Mesenchymal stem cell (in vitro differentiated cells and primary cell): ENCODE measurements at regions not wholly inside any gene's neighbourhood (a gene's known extent, or its start where the extent isn't known, plus 50 kb on each side); places are given as distances from the start of the nearest gene placed in this dataset.

Experiments used
- DNase-seq: peaks from one replicate; pipeline ENCODE4 v3.0.0-alpha.2; 2013
- H2AFZ ChIP-seq: one replicate; pipeline ENCODE4 v1.6.1; 2013; ENCODE audit warnings: low read depth, mild to moderate bottlenecking, control low read depth, inconsistent platforms, low read length, moderate library complexity
- H2AK5ac ChIP-seq: 2 replicates; pipeline ENCODE4 v1.6.1; 2013; ENCODE audit warnings: low read length, moderate library complexity, mild to moderate bottlenecking, inconsistent platforms; ENCODE audit not compliant: severe bottlenecking
- H2BK120ac ChIP-seq: one replicate; pipeline ENCODE4 v1.6.1; 2013; ENCODE audit warnings: low read depth, mild to moderate bottlenecking, inconsistent platforms, low read length, moderate library complexity
- H2BK12ac ChIP-seq, 2 experiments: one replicate each; pipeline ENCODE4 v1.6.1; 2013; ENCODE audit warnings: inconsistent platforms in 2 of 2, low read length in 2 of 2, mild to moderate bottlenecking in 2 of 2, moderate library complexity in 2 of 2, control low read depth in 1 of 2
- H2BK15ac ChIP-seq: one replicate; pipeline ENCODE4 v1.6.1; 2013; ENCODE audit warnings: mild to moderate bottlenecking, low read depth, inconsistent platforms; ENCODE audit not compliant: poor library complexity, severe bottlenecking
- H2BK5ac ChIP-seq: 2 replicates; pipeline ENCODE4 v1.6.1; 2013; ENCODE audit warnings: low read depth, mild to moderate bottlenecking, low read length, control low read depth, inconsistent platforms; ENCODE audit not compliant: poor library complexity, severe bottlenecking
- H3K14ac ChIP-seq, 2 experiments: one replicate each; pipeline ENCODE4 v1.6.1; 2013; ENCODE audit warnings: inconsistent platforms in 2 of 2, low read length in 2 of 2, control low read depth in 1 of 2, mild to moderate bottlenecking in 1 of 2, moderate library complexity in 1 of 2
- H3K18ac ChIP-seq, 2 experiments: one replicate each; pipeline ENCODE4 v1.6.1; 2013; ENCODE audit warnings: inconsistent platforms in 2 of 2, low read length in 2 of 2, control low read depth in 1 of 2, low read depth in 1 of 2, mild to moderate bottlenecking in 1 of 2
- H3K23ac ChIP-seq, 2 experiments: one replicate each; pipeline ENCODE4 v1.6.1; 2013; ENCODE audit warnings: inconsistent platforms in 2 of 2, low read length in 2 of 2, mild to moderate bottlenecking in 2 of 2, moderate library complexity in 2 of 2, control low read depth in 1 of 2
- H3K27ac ChIP-seq: 2 replicates; pipeline ENCODE4 v1.5.1; 2013; ENCODE audit warnings: mild to moderate bottlenecking, moderate library complexity, low read length, control low read depth, inconsistent platforms; ENCODE audit not compliant: poor library complexity, severe bottlenecking
- H3K27me3 ChIP-seq, 2 experiments: 2 replicates each; pipeline versions ENCODE4 v1.6.1 to v1.7.0; 2013; ENCODE audit warnings: low read length in 2 of 2, mild to moderate bottlenecking in 2 of 2, moderate library complexity in 2 of 2, control low read depth in 1 of 2, inconsistent platforms in 1 of 2; ENCODE audit not compliant: control insufficient read depth in 1 of 2, insufficient read depth in 1 of 2
- H3K36me3 ChIP-seq, 2 experiments: 2 replicates each; pipeline versions ENCODE4 v1.6.1 to v1.7.0; 2013; ENCODE audit warnings: low read length in 2 of 2, control low read depth in 1 of 2, inconsistent platforms in 1 of 2, low read depth in 1 of 2, mild to moderate bottlenecking in 1 of 2; ENCODE audit not compliant: insufficient read depth in 2 of 2, control insufficient read depth in 1 of 2
- H3K4ac ChIP-seq, 2 experiments: one replicate each; pipeline ENCODE4 v1.6.1; 2013; ENCODE audit warnings: inconsistent platforms in 2 of 2, low read length in 2 of 2, mild to moderate bottlenecking in 2 of 2, moderate library complexity in 2 of 2, control low read depth in 1 of 2, low read depth in 1 of 2
- H3K4me1 ChIP-seq: 2 replicates; pipeline ENCODE4 v1.6.1; 2013; ENCODE audit warnings: low read depth, low read length, control low read depth; ENCODE audit not compliant: control insufficient read depth, insufficient read depth
- H3K4me2 ChIP-seq: 2 replicates; pipeline ENCODE4 v1.6.1; 2013; ENCODE audit warnings: low read length, mild to moderate bottlenecking, inconsistent platforms; ENCODE audit not compliant: poor library complexity, severe bottlenecking
- H3K4me3 ChIP-seq, 2 experiments: 2 replicates each; pipeline versions ENCODE4 v1.5.1 to v1.7.0; 2013; ENCODE audit warnings: low read length in 2 of 2, mild to moderate bottlenecking in 2 of 2, control low read depth in 1 of 2, low read depth in 1 of 2; ENCODE audit not compliant: insufficient read depth in 1 of 2
- H3K79me1 ChIP-seq: replicated peaks from 2 replicates; pipeline ENCODE4 v1.6.1; 2013; ENCODE audit warnings: mild to moderate bottlenecking, control low read depth, low read length, inconsistent platforms; ENCODE audit not compliant: poor library complexity, severe bottlenecking
- H3K9ac ChIP-seq: 2 replicates; pipeline ENCODE4 v1.7.0; 2013; ENCODE audit warnings: mild to moderate bottlenecking, low read length, moderate library complexity
- H3K9me3 ChIP-seq: 2 replicates; pipeline ENCODE4 v1.7.0; 2013; ENCODE audit warnings: mild to moderate bottlenecking, low read length; ENCODE audit not compliant: control insufficient read depth
- H4K8ac ChIP-seq: one replicate; pipeline ENCODE4 v1.6.1; 2013; ENCODE audit warnings: inconsistent platforms, mild to moderate bottlenecking, low read length, moderate library complexity
- H4K91ac ChIP-seq: one replicate; pipeline ENCODE4 v1.6.1; 2013; ENCODE audit warnings: mild to moderate bottlenecking, low read length, inconsistent platforms
- WGBS: methylation state at CpG from one replicate; pipeline ENCODE4 v1.1.7; 2013; ENCODE audit warnings: mixed read lengths; 5-methylcytosine and 5-hydroxymethylcytosine counted together

DNA sequence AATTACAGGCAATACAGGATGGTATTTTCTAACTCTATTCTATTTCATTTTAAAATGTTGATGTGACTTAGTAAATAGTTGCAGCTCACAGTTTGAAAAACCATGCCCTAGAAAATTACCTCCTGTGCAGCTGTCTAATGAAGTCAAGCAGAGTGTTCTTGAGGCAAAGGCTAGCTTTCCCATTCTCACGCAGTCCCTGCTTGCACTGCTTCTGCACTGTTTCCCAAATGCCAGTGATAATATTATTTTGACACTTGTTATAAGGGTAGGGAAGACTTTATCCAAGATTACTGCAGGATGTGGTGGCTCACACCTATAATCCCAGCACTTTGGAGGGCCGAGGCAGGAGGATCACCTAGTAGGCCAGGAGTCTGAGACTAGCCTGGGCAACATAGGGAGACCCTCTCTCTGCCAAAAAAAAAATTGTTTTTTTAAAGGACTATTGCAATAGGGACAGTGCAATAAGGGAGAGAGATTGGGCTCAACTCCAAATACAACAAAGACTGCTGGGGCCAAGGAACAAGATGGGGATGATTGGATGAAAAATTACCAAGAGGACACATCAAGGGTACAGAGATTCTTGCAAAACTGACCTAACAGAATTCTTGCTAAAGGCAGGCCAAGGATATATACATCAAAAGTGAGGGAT is 196.1 kb downstream of the LY86 start:
- H3K23ac ChIP-seq, result no peak overlapping the region
- H3K18ac ChIP-seq, result no peak overlapping the region
- H2BK120ac ChIP-seq, result no peak overlapping the region
- no peak overlapping the region for H2AK5ac ChIP-seq
- H3K79me1 ChIP-seq, result no peaks in the 10 kb centered on the region
- no peak overlapping the region for H2BK15ac ChIP-seq
- no peak overlapping the region for H3K4me3 ChIP-seq
- DNase-seq, result no peak
- H3K14ac ChIP-seq, result no peak overlapping the region
- H3K36me3 ChIP-seq, result no peaks in the 10 kb centered on the region
- H3K9me3 ChIP-seq, result no peaks in the 10 kb centered on the region
- no peak overlapping the region for H3K9ac ChIP-seq
- no peak overlapping the region for H2AFZ ChIP-seq
- no peak overlapping the region for H3K4me2 ChIP-seq
- H3K4me1 ChIP-seq, result peaks cover 7% of the 10 kb centered on the region
- WGBS, result 96% methylated on average over 2 of the region's 2 CpGs
- no peak overlapping the region for H2BK12ac ChIP-seq
- H4K8ac ChIP-seq, result no peak overlapping the region
- no peak overlapping the region for H3K27ac ChIP-seq
- no peak overlapping the region for H4K91ac ChIP-seq
- H3K4ac ChIP-seq, result no peak overlapping the region
- H2BK5ac ChIP-seq, result no peak overlapping the region
- H3K27me3 ChIP-seq, result peaks cover 0 to 7% of the 10 kb centered on the region in 2 experiments

- H2BK5ac ChIP-seq, result no peak overlapping the region
- peaks cover 0 to 2% of the 10 kb centered on the region in 2 experiments for H3K27me3 ChIP-seq
- no peak overlapping the region for H3K4me3 ChIP-seq
- H3K9ac ChIP-seq, result no peak overlapping the region
- no peaks in the 10 kb centered on the region for H3K79me1 ChIP-seq
- WGBS, result 91% methylated on average over 5 of the region's 5 CpGs
- no peak overlapping the region for H2BK15ac ChIP-seq
- no peaks in the 10 kb centered on the region for H3K36me3 ChIP-seq
- DNase-seq, result no peak
- H3K18ac ChIP-seq, result no peak overlapping the region
- H4K91ac ChIP-seq, result no peak overlapping the region
- H2AK5ac ChIP-seq, result no peak overlapping the region
- no peaks in the 10 kb centered on the region for H3K9me3 ChIP-seq
- no peak overlapping the region for H3K27ac ChIP-seq
- H3K4me2 ChIP-seq, result no peak overlapping the region
- H3K14ac ChIP-seq, result no peak overlapping the region
- H2BK120ac ChIP-seq, result no peak overlapping the region
- no peak overlapping the region for H2BK12ac ChIP-seq
- H3K23ac ChIP-seq, result no peak overlapping the region
- H2AFZ ChIP-seq, result no peak overlapping the region
- peaks cover 7% of the 10 kb centered on the region for H3K4me1 ChIP-seq
- H3K4ac ChIP-seq, result no peak overlapping the region
- H4K8ac ChIP-seq, result no peak overlapping the region
These were observed 196.6 kb downstream of the LY86 start for GRCh38 chr6:6785163-6785521.

DNA sequence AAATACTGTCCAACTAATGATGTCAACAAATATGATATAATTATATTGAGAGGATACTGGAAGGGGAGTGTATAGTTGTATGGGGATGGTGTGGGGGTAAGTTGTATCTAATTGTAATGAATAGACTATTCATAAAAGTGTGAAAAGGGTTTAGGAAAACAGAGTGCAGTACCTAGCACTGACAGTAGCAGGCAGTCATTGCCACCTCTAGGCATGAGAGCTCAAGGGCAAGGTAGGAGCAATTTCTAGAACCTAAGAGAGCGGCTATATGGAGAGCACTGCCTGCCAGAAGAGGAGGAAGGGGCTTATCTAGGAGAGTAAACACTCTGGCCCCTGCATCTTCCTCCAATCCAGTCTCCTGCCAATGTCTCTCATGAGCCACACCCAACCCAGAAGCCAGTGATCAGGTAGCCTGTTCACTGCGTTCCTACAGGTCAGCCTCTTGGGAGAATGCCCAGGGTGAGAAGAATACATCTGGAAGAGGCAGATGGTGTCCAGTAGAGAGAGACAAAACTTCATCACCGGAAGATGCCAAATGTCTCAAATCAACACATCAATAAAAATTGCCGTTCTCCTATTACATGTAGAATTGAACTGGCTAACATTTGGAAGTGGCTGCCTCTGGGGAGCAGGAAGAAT is 200.0 kb downstream of the LY86 start:
- Histone ChIP-seq H3K9me3 (no peaks in the 10 kb centered on the region), H2BK15ac (no peak overlapping the region), H3K4me3 (no peak overlapping the region), H3K27me3 (peaks cover 0 to 3% of the 10 kb centered on the region in 2 experiments), H3K9ac (no peak overlapping the region), H3K14ac (no peak overlapping the region), H3K23ac (no peak overlapping the region), H3K36me3 (no peaks in the 10 kb centered on the region), H3K79me1 (no peaks in the 10 kb centered on the region), H2BK12ac (no peak overlapping the region), H3K4me2 (no peak overlapping the region), H3K4me1 (peaks cover 5% of the 10 kb centered on the region), H4K8ac (no peak overlapping the region), H3K27ac (no peak overlapping the region), H2AFZ (no peak overlapping the region), H3K18ac (no peak overlapping the region), H4K91ac (no peak overlapping the region), H2AK5ac (no peak overlapping the region), H3K4ac (no peak overlapping the region), H2BK5ac (no peak overlapping the region), H2BK120ac (no peak overlapping the region)
- no CpG with 5 or more reads among the region's 4 CpGs for WGBS
- no peak for DNase-seq

DNA sequence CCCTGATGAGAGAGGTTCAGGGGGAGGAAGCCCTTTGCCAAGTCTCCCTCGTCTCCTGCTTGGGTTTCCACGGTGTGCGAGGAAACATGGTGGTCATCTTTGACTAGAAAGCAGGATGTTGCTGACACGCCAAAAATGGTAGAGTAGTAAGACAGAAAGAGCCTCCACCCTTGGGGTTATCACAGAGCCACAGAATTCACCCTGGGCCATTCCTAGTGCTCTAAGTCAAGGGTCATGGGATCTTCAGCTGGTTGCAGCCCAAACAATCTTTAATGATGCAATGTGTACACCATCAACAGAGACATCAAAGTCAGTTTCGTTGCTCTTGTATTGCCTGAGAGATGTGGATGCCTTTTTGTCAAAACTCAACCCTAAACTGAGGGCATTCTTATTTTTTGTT is 201.9 kb downstream of the LY86 start:
- 98% methylated on average over 5 of the region's 5 CpGs for WGBS
- no peak overlapping the region for H3K4me2 ChIP-seq
- no peak overlapping the region for H3K23ac ChIP-seq
- H3K36me3 ChIP-seq, result no peaks in the 10 kb centered on the region
- no peak overlapping the region for H4K8ac ChIP-seq
- DNase-seq, result no peak
- H3K4me3 ChIP-seq, result no peak overlapping the region
- H3K27me3 ChIP-seq, result peaks cover 0 to 3% of the 10 kb centered on the region in 2 experiments
- no peak overlapping the region for H2AFZ ChIP-seq
- no peak overlapping the region for H3K9ac ChIP-seq
- H4K91ac ChIP-seq, result no peak overlapping the region
- H3K18ac ChIP-seq, result no peak overlapping the region
- no peaks in the 10 kb centered on the region for H3K9me3 ChIP-seq
- no peak overlapping the region for H2AK5ac ChIP-seq
- H2BK15ac ChIP-seq, result no peak overlapping the region
- no peak overlapping the region for H2BK120ac ChIP-seq
- H3K4ac ChIP-seq, result no peak overlapping the region
- no peaks in the 10 kb centered on the region for H3K79me1 ChIP-seq
- no peak overlapping the region for H2BK12ac ChIP-seq
- H2BK5ac ChIP-seq, result no peak overlapping the region
- peaks cover 3% of the 10 kb centered on the region for H3K4me1 ChIP-seq
- no peak overlapping the region for H3K27ac ChIP-seq
- no peak overlapping the region for H3K14ac ChIP-seq
